GM06990 (cell line): ENCODE measurements at regions not wholly inside any gene's neighbourhood (a gene's known extent, or its start where the extent isn't known, plus 50 kb on each side); places are given as distances from the start of the nearest gene placed in this dataset.

Experiments used
- DNase-seq: peaks from one replicate; pipeline ENCODE4 v3.0.0-alpha.2; 2011; ENCODE audit not compliant: insufficient read length; ENCODE audit errors: extremely low read depth
- H3K27me3 ChIP-seq: replicated peaks from 2 replicates; pipeline ENCODE4 v1.6.0; 2011; ENCODE audit warnings: low read length; ENCODE audit not compliant: control insufficient read depth, insufficient read depth
- H3K36me3 ChIP-seq: 2 replicates; pipeline ENCODE4 v1.5.1; 2011; ENCODE audit warnings: low read length; ENCODE audit not compliant: control insufficient read depth, insufficient read depth
- H3K4me3 ChIP-seq: replicated peaks from 2 replicates; pipeline ENCODE4 v1.5.1; 2011; ENCODE audit warnings: low read depth, mild to moderate bottlenecking, control low read depth, low read length
- CTCF ChIP-seq: IDR thresholded peaks from 2 replicates; pipeline ENCODE4 v1.5.1; 2011; ENCODE audit warnings: low read length, control low read depth, mild to moderate bottlenecking, inconsistent platforms; ENCODE audit not compliant: insufficient read depth, poor library complexity, severe bottlenecking

- DNase-seq = no peak
- no peak overlapping the region for H3K4me3 ChIP-seq
- H3K36me3 ChIP-seq = no peaks in the 10 kb centered on the region
- TF ChIP-seq CTCF = no peak
- H3K27me3 ChIP-seq = no peaks in the 10 kb centered on the region
These were observed 507.5 kb downstream of the SLC4A3 start for GRCh38 chr2:220134756-220135534.

GRCh38 chr2:220143336-220143735 lies 515.9 kb downstream of the SLC4A3 start:
- Histone ChIP-seq H3K4me3 (no peak overlapping the region), H3K27me3 (no peaks in the 10 kb centered on the region), H3K36me3 (no peaks in the 10 kb centered on the region)
- TF ChIP-seq CTCF = no peak
- DNase-seq = no peak

GRCh38 chr2:220144411-220144810 lies 517.0 kb downstream of the SLC4A3 start:
- Histone ChIP-seq H3K4me3 (no peak overlapping the region), H3K27me3 (no peaks in the 10 kb centered on the region), H3K36me3 (no peaks in the 10 kb centered on the region)
- DNase-seq = no peak
- no peak for TF ChIP-seq CTCF

- H3K4me3 ChIP-seq = no peak overlapping the region
- no peaks in the 10 kb centered on the region for H3K27me3 ChIP-seq
- DNase-seq = no peak
- no peaks in the 10 kb centered on the region for H3K36me3 ChIP-seq
- no peak for TF ChIP-seq CTCF
These were observed 520.0 kb downstream of the SLC4A3 start for GRCh38 chr2:220147161-220148038.

GRCh38 chr2:220148471-220149248 lies 521.2 kb downstream of the SLC4A3 start:
- H3K4me3 ChIP-seq = no peak overlapping the region
- no peaks in the 10 kb centered on the region for H3K27me3 ChIP-seq
- no peaks in the 10 kb centered on the region for H3K36me3 ChIP-seq
- no peak for TF ChIP-seq CTCF
- no peak for DNase-seq
